HG02642 (cell line): ENCODE measurements at regions not wholly inside any gene's neighbourhood (a gene's known extent, or its start where the extent isn't known, plus 50 kb on each side); places are given as distances from the start of the nearest gene placed in this dataset.

Experiments used
- ATAC-seq: cut with Tn5 transposase; IDR thresholded peaks from one replicate; pipeline ENCODE4 v1.9.1; 2021; ENCODE audit warnings: mild to moderate bottlenecking; ENCODE audit not compliant: unreplicated experiment, poor library complexity

- no peak for ATAC-seq
Observed at GRCh38 chr11:29318134-29318845, 698.5 kb downstream of the KCNA4 start.

GRCh38 chr11:29317694-29318093, 699.1 kb downstream of the KCNA4 start:
- ATAC-seq = no peak

GRCh38 chr11:29315275-29315674, 701.6 kb downstream of the KCNA4 start:
- no peak for ATAC-seq

- no peak for ATAC-seq
Observed at GRCh38 chr11:29314211-29314610, 702.6 kb downstream of the KCNA4 start.

- no peak for ATAC-seq
Observed at GRCh38 chr11:29312812-29313211, 704.0 kb downstream of the KCNA4 start.

GRCh38 chr11:29310725-29311342, 706.0 kb downstream of the KCNA4 start:
- ATAC-seq = no peak

- no peak for ATAC-seq
Observed at GRCh38 chr11:29309992-29310391, 706.8 kb downstream of the KCNA4 start.

GRCh38 chr11:29306527-29306926, 710.3 kb downstream of the KCNA4 start:
- no peak for ATAC-seq

GRCh38 chr11:29305456-29306232, 711.2 kb downstream of the KCNA4 start:
- no peak for ATAC-seq

GRCh38 chr11:29300420-29300819, 716.4 kb downstream of the KCNA4 start:
- ATAC-seq = no peak

GRCh38 chr11:29296680-29297079, 720.1 kb downstream of the KCNA4 start:
- ATAC-seq = no peak

- peak; percentile 94 for ATAC-seq
Observed at GRCh38 chr11:29293825-29294224, 723.0 kb downstream of the KCNA4 start.

GRCh38 chr11:29282088-29282487, 734.7 kb downstream of the KCNA4 start:
- ATAC-seq = no peak

GRCh38 chr11:29281271-29281777, 735.5 kb downstream of the KCNA4 start:
- ATAC-seq = no peak

- no peak for ATAC-seq
Observed at GRCh38 chr11:29280452-29280851, 736.4 kb downstream of the KCNA4 start.

- no peak for ATAC-seq
Observed at GRCh38 chr11:29279716-29280115, 737.1 kb downstream of the KCNA4 start.

- no peak for ATAC-seq
Observed at GRCh38 chr11:29272019-29272654, 744.7 kb downstream of the KCNA4 start.

- no peak for ATAC-seq
Observed at GRCh38 chr11:29271616-29272015, 745.2 kb downstream of the KCNA4 start.

GRCh38 chr11:29268733-29269132, 748.1 kb downstream of the KCNA4 start:
- no peak for ATAC-seq

GRCh38 chr11:29265792-29266191, 751.0 kb downstream of the KCNA4 start:
- ATAC-seq = no peak

- ATAC-seq = no peak
Observed at GRCh38 chr11:29265381-29265780, 751.4 kb downstream of the KCNA4 start.
